ENCODE measurements at regions not wholly inside any gene's neighbourhood (a gene's known extent, or its start where the extent isn't known, plus 50 kb on each side); places are given as distances from the start of the nearest gene placed in this dataset.

DNA sequence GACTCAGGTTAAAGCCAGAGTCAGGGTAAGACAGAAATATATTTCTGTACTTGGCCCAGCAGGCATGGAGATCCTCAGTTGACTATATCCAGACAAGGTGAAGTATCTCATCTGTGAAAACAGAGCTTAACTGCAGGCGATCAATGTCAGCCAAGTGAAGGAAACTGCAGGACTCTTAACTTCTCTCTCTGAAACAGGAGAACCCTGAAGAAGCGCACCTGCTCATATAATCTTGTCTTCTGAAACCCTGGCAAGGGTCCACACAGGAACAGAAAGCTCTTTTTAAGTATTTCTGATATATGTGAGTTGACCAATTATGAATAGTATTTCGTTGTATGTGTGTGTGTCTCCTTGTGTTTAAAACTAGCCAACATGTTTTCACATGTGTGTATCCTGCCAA, 504.8 kb upstream of the SLITRK5 start:
- TF ChIP-seq CTCF (IDR thresholded peaks at IDR 0.05) (no peak), TCF7L2 (IDR thresholded peaks at IDR 0.05; ENCODE audit: low read depth, low read length) (no peak), POLR2AphosphoS5 (IDR thresholded peaks at IDR 0.05; ENCODE audit: low read depth, low read length) (no peak)
